Urothelium cell line (cell line): ENCODE measurements at regions not wholly inside any gene's neighbourhood (a gene's known extent, or its start where the extent isn't known, plus 50 kb on each side); places are given as distances from the start of the nearest gene placed in this dataset.
A peak's percentile ranks its signal among the peaks of the same experiment; 100 is the strongest.

Source experiments
- DNase-seq: peaks from one replicate; pipeline ENCODE4 v3.0.0; 2011; ENCODE audit warnings: low spot score, mixed read lengths
- FAIRE-seq: peaks from 2 replicates; lab custom pipeline; 2011; peaks lifted over from hg19 to GRCh38; lab: Jason Lieb, UNC

GRCh38 chr18:14905350-14905749 lies 157.4 kb downstream of the ANKRD30B start:
- FAIRE-seq, result no peak

GRCh38 chr18:14905979-14906378 lies 158.0 kb downstream of the ANKRD30B start:
- FAIRE-seq (no peak), DNase-seq (no peak)

More at GRCh38 chr18:14905350-14905749, 157.4 kb downstream of the ANKRD30B start:
- DNase-seq, result no peak

- DNase-seq (no peak), FAIRE-seq (peak; percentile 20)
These were observed 159.4 kb downstream of the ANKRD30B start for GRCh38 chr18:14907420-14907819.

GRCh38 chr18:14908541-14908940 lies 160.6 kb downstream of the ANKRD30B start:
- DNase-seq (peak; percentile 4), FAIRE-seq (peak; percentile 92)

GRCh38 chr18:14912967-14913366 lies 165.0 kb downstream of the ANKRD30B start:
- FAIRE-seq, result peak; percentile 83
- DNase-seq, result peak; percentile 11

- FAIRE-seq, result peak; percentile 82
- DNase-seq, result peak; percentile 85
These were observed 166.1 kb downstream of the ANKRD30B start for GRCh38 chr18:14914121-14914520.

GRCh38 chr18:14914771-14915170 lies 166.8 kb downstream of the ANKRD30B start:
- DNase-seq, result no peak
- peak; percentile 81 for FAIRE-seq

GRCh38 chr18:14916181-14916580 lies 168.2 kb downstream of the ANKRD30B start:
- FAIRE-seq, result peak; percentile 76
- DNase-seq, result no peak

- DNase-seq (no peak), FAIRE-seq (peak; percentile 48)
These were observed 168.9 kb downstream of the ANKRD30B start for GRCh38 chr18:14916851-14917250.

- FAIRE-seq, result peak; percentile 96
These were observed 169.3 kb downstream of the ANKRD30B start for GRCh38 chr18:14917311-14917710.

GRCh38 chr18:14919666-14920065 lies 171.7 kb downstream of the ANKRD30B start:
- FAIRE-seq, result no peak
- no peak for DNase-seq

More at GRCh38 chr18:14917311-14917710, 169.3 kb downstream of the ANKRD30B start:
- DNase-seq, result no peak

GRCh38 chr18:14921031-14921430 lies 173.1 kb downstream of the ANKRD30B start:
- DNase-seq (no peak), FAIRE-seq (peak; percentile 98)

- DNase-seq, result no peak
- no peak for FAIRE-seq
These were observed 173.6 kb downstream of the ANKRD30B start for GRCh38 chr18:14921547-14921946.

- FAIRE-seq (no peak), DNase-seq (no peak)
These were observed 174.1 kb downstream of the ANKRD30B start for GRCh38 chr18:14922031-14922430.

- peak; percentile 37 for FAIRE-seq
- no peak for DNase-seq
These were observed 175.1 kb downstream of the ANKRD30B start for GRCh38 chr18:14922965-14923565.

- FAIRE-seq (no peak), DNase-seq (no peak)
These were observed 176.3 kb downstream of the ANKRD30B start for GRCh38 chr18:14924226-14924625.

GRCh38 chr18:14925281-14925709 lies 177.3 kb downstream of the ANKRD30B start:
- FAIRE-seq, result peak; percentile 61
- DNase-seq, result no peak

GRCh38 chr18:14927701-14928100 lies 179.7 kb downstream of the ANKRD30B start:
- no peak for FAIRE-seq

GRCh38 chr18:14928396-14928795 lies 180.4 kb downstream of the ANKRD30B start:
- FAIRE-seq, result peak; percentile 75

More at GRCh38 chr18:14927701-14928100, 179.7 kb downstream of the ANKRD30B start:
- no peak for DNase-seq

GRCh38 chr18:14930076-14930475 lies 182.1 kb downstream of the ANKRD30B start:
- no peak for DNase-seq
- FAIRE-seq, result no peak

More at GRCh38 chr18:14928396-14928795, 180.4 kb downstream of the ANKRD30B start:
- DNase-seq, result no peak

- FAIRE-seq (no peak), DNase-seq (no peak)
These were observed 182.6 kb downstream of the ANKRD30B start for GRCh38 chr18:14930576-14930975.

GRCh38 chr18:14933049-14933851 lies 185.3 kb downstream of the ANKRD30B start:
- DNase-seq (no peak), FAIRE-seq (no peak)
